PC-3 (cell line): ENCODE measurements at regions not wholly inside any gene's neighbourhood (a gene's known extent, or its start where the extent isn't known, plus 50 kb on each side); places are given as distances from the start of the nearest gene placed in this dataset.

Experiments
- EZH2 ChIP-seq: fragments of 300-600 bp; sonication (generic); IDR thresholded peaks from one replicate; pipeline ENCODE4 v1.6.1; 2017; ENCODE audit warnings: antibody characterized with exemption, mild to moderate bottlenecking, low read length; ENCODE audit not compliant: unreplicated experiment
- TF ChIP-seq, protein P1 (sequence below): fragments of 300-600 bp; sonication (generic); conservative IDR thresholded peaks from 2 replicates; pipeline ENCODE4 v1.5.1; 2017; ENCODE audit warnings: antibody characterized with exemption, low read depth, mild to moderate bottlenecking, low read length

DNA sequence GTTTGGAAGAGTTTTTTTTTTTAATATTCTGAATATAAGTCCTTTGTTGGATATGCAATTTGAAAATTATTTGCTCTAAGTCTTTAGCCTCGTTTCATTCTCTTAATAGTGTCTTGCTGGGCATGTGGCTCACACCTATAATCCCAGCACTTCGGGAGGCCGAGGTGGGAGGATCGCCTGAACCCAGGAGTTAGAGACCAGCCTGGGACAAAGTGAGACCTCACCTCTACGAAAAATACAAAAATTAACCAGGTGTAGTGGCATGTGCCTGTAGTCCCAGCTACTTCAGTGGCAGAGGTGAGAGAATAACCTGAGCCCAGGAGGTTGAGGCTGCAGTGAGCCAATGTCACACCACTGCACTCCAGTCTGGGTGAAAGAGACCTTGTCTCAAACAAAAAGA lies 87.3 kb upstream of the UBAC2 start:
- TF ChIP-seq, protein P1, sequence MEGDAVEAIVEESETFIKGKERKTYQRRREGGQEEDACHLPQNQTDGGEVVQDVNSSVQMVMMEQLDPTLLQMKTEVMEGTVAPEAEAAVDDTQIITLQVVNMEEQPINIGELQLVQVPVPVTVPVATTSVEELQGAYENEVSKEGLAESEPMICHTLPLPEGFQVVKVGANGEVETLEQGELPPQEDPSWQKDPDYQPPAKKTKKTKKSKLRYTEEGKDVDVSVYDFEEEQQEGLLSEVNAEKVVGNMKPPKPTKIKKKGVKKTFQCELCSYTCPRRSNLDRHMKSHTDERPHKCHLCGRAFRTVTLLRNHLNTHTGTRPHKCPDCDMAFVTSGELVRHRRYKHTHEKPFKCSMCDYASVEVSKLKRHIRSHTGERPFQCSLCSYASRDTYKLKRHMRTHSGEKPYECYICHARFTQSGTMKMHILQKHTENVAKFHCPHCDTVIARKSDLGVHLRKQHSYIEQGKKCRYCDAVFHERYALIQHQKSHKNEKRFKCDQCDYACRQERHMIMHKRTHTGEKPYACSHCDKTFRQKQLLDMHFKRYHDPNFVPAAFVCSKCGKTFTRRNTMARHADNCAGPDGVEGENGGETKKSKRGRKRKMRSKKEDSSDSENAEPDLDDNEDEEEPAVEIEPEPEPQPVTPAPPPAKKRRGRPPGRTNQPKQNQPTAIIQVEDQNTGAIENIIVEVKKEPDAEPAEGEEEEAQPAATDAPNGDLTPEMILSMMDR, result no peak
- TF ChIP-seq EZH2, result no peak
